Tongue (tissue), 1 donor: ENCODE measurements at regions not wholly inside any gene's neighbourhood (a gene's known extent, or its start where the extent isn't known, plus 50 kb on each side); places are given as distances from the start of the nearest gene placed in this dataset.

ENCODE experiments used
- DNase-seq: peaks from one replicate; pipeline ENCODE4 v3.0.0-alpha.2; 2015

DNA sequence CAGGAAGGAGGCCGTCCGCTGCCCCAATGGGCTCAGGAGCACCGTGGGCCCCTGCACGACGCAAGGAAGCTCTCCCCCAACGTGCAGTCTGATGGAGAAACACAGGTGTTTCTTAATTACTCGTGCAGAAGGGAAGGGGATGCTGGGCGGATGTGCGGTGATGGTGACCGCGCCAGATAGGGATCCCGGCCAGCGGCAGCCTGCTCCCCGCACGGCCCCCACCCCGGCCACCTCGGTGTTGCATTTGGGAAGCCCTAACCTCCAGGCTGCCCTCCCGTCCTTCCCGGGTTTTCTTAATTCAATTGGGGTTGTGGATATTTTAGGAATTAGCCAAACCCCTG, 254.4 kb downstream of the ZNF536 start:
- DNase-seq: no peak

DNA sequence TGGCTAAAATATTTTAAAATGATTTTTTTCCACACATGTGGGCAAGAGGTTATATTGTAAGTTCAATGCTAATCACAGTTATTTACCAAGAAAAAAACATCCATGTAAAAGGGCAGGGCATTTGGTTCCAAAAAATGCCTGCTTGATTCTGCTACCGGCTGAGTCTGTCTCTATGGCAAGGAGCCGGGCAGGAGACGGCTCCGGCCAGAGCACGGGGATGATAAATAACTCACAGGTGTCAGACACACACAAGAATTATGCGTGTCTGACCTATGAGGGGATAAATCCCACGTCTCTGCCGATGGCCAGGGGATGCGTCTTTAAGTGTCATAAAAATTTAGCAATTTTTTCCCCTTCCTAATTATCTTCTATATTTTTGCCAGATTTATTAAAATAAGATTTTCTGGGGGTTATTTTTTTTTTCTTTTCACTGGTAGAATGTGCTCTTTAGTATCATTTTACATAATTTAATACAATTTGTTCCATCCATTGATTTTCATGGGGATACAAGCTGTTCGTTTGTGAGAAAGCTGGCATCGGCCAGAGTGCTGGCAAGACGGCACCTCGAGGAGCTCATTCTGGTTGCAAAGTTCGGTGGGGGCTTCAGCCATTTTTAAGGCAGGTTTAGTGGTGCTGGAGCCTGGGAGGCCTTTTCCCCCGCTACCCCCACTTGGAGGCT, 253.9 kb downstream of the ZNF536 start:
- peak; percentile 60 for DNase-seq

- DNase-seq: no peak
Measured at GRCh38 chr19:30622276-30622675, 250.1 kb downstream of the ZNF536 start.

DNA sequence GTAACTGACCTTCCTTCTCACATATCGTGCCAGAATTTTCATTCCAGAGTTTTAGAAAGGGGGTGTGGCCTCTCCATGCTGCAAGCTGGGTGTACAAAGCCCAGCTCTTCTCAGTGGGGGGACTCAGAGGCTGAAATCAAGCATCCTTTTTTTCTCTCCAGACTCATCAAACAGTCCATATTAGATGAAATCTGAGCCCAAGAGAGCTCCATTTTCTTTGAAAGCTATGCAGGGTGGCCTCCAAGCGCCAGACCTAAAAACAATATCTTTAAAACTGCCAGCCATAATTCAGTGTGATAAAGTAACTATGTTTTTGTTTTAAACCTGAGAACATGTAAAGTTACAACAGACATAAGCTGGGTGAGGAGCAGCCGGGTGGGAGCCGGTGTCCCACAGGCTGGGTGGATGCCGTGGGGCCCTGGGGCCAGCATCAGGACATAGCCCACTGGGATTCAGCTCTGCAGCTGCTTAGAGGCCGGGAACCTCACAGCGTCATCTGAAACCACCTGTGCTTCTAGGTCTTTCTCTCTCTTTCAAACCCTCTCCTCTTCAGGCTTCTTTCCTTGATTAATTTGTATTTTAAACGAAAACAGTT, 249.2 kb downstream of the ZNF536 start:
- DNase-seq: peak; percentile 47

DNA sequence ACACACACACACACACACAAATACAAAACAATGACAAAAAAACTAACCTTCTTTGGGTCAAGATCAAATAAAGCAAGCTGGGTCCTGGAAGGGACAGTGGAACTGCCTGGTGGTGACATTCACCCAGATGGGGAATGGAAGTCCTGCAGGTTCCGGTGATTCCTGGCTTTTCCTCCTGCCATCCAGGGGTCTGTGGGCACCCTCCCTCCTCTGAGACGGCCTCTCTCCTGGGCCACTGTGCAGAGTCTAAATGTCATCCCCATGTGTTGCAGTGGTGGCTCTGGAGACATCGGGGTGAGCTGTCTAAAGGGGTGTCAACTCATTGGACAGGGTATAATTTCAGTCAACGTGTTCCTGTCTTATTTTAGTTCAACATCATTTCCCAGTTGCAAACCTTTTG, 248.2 kb downstream of the ZNF536 start:
- no peak for DNase-seq

DNA sequence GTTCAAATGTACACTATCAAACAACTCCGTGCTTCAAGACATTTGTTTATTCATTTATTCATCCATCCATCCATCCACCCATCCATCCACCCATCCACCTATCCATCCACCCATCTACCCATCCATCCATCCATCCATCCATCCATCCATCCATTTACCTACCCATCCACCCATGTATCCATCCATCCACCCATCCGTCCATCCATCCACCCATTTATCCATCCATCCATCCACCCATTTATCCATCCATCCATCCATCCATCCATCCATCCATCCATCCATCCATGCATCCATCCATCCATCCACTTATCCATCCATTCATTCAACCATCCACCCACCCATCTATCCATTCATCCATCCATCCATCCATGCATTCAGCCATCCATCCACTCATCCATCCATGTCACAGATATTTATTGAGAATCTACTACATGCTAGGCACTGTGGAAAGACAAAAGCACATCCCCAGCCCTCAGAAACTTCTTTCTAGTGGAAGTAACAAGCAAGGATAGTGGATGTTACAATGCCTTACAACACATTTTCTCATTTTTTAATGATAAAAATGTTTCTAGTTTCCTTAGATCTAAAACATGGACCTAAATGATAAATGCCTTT, 237.6 kb downstream of the ZNF536 start:
- DNase-seq: no peak

- DNase-seq: no peak
Measured at GRCh38 chr19:30608471-30608870, 236.3 kb downstream of the ZNF536 start.
